HG03571 (cell line): ENCODE measurements at regions not wholly inside any gene's neighbourhood (a gene's known extent, or its start where the extent isn't known, plus 50 kb on each side); places are given as distances from the start of the nearest gene placed in this dataset.
"Not testable (repeated sequence)": the region's sequence is repeated elsewhere in the genome, so short reads cannot be mapped to it uniquely, and the experiment has no call there.

Experiments
- ATAC-seq: cut with Tn5 transposase; IDR thresholded peaks from one replicate; pipeline ENCODE4 v1.9.1; 2021; ENCODE audit not compliant: unreplicated experiment

DNA sequence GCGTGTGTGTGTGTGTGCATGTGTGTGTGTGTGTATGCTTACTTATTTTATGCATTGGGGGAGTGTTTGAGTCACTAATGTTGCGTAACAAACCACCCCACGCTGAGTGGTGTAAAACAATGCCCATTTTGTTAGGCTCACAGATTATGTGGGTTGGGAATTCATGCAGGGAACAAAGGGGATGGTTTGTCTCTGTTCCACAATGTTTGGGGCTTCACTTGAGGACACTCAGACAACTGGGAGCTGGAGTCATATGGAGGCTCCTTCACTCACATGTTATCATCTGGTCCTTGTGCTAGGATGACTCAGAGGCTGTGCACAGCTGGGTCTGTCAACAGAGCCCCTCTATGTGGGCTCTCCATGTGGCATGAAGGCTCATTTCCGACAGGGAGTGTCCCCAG is 51.3 kb upstream of the LARGE1 start:
- no peak for ATAC-seq

DNA sequence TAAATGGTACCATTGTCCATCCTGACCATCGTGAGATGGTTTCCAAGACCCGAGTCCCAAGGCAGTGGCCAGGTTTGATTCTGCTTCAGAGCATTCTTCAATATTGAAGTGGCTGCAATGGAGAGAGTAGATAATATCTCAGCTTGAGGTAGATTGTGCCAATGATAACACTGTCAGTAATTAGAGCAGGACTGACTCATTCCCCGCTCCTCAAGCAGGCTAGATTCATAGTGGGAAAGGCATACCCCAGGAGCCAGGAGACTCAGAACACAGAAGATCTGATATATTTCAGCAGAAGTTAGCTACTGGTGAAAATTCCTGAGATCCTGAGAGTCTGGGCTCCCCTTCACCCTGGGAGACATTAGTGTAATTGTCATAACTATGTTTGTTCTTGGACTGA is 55.6 kb upstream of the LARGE1 start:
- no peak for ATAC-seq

- ATAC-seq: no peak
Measured at GRCh38 chr22:33983558-33983957, 63.3 kb upstream of the LARGE1 start.

DNA sequence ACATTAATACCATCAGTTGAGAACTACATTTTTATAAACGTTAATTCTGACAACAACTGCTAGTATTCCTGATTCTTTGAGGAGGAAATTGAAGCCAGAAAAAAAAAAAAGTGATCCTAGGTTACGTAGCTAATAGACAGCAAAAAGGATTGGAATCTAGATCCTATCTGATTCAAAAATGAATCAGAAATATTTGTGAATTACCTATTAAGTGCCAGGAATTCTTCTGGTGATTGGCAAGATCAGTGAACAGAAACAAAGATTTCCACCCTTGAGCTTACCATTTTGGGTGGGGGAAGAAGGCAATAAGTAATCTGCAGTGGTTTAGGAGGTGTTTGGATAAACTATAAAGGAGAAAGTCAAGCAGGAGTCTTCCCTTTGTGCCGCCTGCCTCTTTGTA is 63.9 kb upstream of the LARGE1 start:
- ATAC-seq: no peak

DNA sequence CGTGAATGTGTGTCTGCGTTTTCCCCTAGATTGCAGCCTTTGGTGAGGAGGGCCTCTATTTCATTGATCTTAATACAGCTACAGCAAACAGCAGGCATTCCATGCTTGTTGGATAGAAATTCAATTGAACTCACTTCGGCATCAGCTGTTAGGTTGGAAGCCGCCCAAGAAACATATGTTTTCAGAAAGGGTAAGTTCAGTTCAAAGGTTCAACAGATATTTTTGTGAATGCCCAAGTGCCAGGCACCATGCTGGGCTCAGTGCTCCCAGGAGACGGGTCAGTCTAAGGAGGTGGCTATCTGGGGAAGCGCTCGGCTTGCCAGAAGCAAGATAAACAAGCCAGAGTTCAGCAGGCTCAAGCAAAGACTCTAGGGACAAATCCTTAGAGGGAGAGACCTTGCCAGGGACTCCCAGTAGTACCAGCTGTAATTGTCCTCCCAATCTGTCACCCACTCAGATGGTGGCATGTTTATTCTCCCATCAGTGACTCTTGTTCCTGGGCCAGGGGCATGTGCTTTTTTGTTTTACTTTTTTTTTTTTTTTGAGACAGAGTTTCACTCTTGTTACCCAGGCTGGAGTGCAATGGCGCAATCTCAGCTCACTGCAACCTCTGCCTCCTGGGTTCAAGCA is 64.5 kb upstream of the LARGE1 start:
- ATAC-seq: no peak

GRCh38 chr22:33985506-33985905 is 65.2 kb upstream of the LARGE1 start:
- ATAC-seq: no peak

- no peak for ATAC-seq
Measured at GRCh38 chr22:33986167-33986771, 66.0 kb upstream of the LARGE1 start.

DNA sequence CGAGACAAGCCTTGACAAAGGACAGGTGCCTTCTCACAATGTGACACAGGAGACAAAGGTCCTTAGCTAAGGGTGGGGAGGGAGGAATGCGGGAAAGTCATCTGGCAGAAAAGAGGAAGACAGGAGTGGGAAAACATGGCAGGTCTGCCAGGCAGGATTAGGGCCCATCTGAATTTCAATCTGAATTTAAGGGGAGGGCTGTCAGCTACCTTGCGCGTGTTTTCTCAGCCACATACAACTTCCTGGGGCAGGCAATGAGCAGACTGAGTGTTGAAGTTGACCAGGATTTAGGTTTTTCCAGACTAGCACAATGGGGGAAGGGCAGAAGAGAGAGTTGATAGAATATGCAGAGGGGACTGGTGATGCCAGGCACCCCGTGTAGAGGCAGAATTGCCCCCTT is 66.7 kb upstream of the LARGE1 start:
- ATAC-seq: no peak

- not testable (repeated sequence) for ATAC-seq
Measured at GRCh38 chr22:33989263-33989662, 69.0 kb upstream of the LARGE1 start.

GRCh38 chr22:33991620-33992019 is 71.3 kb upstream of the LARGE1 start:
- no peak for ATAC-seq

DNA sequence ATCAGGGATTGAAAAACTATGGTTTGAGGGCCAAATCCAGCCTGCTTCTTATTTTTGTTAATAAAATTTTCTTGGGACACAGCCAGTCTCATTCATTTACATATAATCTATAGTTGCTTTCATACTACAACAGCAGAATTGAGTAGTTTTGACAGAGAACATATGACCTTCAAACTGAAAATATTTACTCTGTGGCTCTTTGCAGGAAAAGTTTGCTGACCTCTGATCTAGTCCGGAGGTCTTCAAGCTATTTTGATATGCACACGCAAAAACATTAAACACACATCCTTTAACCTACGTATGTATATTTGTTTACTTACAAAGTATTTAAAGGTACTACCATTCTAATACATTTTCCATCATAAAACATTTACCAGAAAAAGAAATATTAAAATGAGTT is 76.5 kb upstream of the LARGE1 start:
- no peak for ATAC-seq

GRCh38 chr22:34000879-34001526 is 80.7 kb upstream of the LARGE1 start:
- ATAC-seq: no peak

- no peak for ATAC-seq
Measured at GRCh38 chr22:34001701-34002466, 81.6 kb upstream of the LARGE1 start.

DNA sequence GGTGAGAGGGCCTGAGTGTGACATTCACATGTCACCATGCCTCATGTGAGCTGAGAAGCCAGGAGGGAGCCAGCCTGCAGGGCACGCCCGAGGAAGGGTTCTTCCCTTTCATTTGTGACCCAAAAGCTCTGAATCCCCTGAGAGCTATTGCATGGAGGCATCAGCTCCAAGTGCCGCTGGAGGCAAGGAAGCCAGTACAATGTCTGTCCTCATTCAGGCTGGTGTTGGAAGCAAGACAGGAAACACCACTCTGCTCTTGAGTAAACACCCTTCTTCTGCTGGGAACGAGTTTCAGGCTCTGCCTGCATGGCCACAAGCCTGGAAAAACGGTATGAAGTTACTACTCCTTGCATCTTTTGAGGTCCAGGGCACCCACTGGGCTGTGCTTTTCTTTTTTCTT is 83.8 kb upstream of the LARGE1 start:
- no peak for ATAC-seq

- no peak for ATAC-seq
Measured at GRCh38 chr22:34010259-34010658, 90.0 kb upstream of the LARGE1 start.

- ATAC-seq: no peak
Measured at GRCh38 chr22:34015642-34016041, 95.4 kb upstream of the LARGE1 start.

DNA sequence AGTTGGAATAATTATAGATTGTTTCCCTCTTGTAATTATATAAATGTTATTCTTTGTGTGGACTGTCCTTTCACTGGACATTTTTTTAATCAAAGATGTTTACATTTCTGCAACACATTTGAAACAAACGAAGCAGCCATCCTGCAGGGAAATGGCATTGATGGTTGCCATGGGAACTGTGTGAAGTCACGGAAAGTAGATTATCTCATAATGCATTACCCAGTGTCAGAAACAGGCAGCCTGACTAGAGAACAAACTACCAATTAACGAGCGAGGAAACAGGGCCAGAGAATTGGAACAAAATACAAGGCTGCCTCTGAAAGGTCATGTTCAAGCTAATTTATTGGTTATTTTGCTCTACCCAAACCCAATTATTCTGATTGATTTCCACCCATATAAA is 96.9 kb upstream of the LARGE1 start:
- ATAC-seq: no peak

DNA sequence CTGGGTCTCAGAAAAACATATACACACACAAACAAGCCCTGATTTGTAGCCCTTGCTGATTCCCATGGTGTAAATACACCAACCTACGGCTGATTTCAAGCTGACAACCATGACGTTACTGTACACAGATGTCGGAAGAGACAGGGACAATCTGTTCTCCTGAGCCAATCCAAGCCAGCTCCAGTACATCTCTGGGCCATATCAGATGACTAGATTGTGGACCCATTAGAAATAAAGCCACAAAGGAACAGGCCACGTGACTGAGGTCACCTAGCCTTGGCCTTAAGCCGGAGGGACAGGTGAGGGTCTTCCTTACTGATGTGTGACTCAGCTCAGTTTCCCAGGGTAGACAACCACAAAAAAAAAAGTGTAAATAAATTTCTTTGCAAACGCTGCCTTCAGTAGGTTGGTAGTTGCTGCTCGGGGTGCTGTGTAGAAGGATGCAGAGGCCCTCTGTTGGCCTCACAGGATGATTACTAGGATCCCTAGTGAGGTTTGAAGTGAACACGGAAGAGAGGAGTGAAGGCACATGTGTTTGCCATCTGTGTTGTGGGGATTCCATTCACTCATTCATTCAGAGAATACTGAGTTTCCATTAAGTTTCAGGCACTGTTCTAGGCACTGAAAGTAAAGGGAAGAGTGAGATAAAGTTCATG is 99.0 kb upstream of the LARGE1 start:
- ATAC-seq: no peak

GRCh38 chr22:34035209-34035608 is 114.9 kb upstream of the LARGE1 start:
- no peak for ATAC-seq

DNA sequence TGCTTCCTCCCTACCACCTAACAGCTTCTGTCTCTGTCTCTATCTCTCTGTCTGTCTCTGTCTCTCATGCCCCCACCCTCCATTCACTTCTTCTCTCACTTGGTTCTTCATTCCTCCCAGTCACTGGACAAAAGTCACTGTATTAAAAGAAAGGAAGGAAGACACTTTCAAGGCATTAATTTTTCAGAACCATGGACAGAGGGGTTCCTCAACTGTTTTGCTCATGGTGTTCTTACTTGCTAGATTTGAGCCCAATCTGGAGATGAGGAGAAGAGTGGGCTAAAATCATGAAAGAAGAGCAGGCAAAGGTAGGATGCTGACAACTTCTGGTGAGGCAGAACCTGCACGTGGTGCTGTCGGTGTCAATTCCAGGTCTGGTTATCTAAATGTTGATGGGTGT is 116.7 kb upstream of the LARGE1 start:
- ATAC-seq: no peak

DNA sequence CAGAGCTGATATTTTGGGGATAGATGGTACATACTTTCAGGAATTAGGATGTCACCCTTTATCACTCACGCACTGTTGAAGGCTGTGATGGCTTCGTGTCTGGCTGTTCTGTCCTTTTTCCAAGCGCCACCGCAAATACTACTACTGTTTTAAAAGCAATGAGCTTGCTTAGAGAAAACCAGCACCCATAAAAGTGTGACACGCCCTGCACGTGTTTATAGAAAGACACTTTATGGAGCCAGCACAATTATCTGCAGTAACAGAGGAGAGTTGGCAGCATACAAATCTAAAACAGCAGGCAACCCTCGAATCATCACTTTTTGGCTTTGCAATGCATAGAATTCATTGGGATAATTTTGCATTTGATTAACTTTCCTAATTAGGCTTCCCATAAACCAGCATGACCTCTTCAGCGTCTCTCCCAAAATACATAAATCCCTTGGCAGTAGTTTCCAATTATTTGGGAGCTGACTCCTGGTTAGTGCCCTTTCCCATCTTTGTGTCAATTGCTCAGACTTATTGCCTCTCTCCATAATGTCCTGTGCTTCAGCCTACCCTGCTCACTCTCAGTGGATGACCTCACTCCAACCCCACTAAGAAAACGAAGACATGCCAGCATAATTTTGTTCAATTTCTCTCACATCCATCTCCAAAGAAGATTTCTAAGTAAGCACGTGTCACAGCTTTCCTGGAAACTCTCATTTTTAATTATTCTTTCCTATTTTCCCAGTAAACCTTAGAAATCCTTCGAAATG is 118.7 kb upstream of the LARGE1 start:
- ATAC-seq: no peak
